PC-3 (cell line): ENCODE measurements at regions not wholly inside any gene's neighbourhood (a gene's known extent, or its start where the extent isn't known, plus 50 kb on each side); places are given as distances from the start of the nearest gene placed in this dataset.

Experiments used
- ATAC-seq: fragments of 200-7000 bp; cut with Tn5 transposase; 2 replicates; pipeline ENCODE4 v1.9.1; 2020; ENCODE audit warnings: mild to moderate bottlenecking, moderate library complexity
- BruUV-seq: library from RNA; stranded (reverse); fragments of 400-500 nt; replicated peaks from 2 replicates; lab custom pipeline; 2021; lab: Mats Ljungman, UMichigan
- CTCF ChIA-PET: fragments of 300-600 bp; sonication (Branson Sonifier 250); formaldehyde crosslinking; loops from one replicate; lab custom pipeline; 2022; ENCODE audit warnings: antibody characterized with exemption; lab: Charles Lee
- POLR2A ChIA-PET: fragments of 300-600 bp; sonication (Branson Sonifier 250); formaldehyde crosslinking; loops from one replicate; lab custom pipeline; 2022; ENCODE audit warnings: antibody characterized with exemption; ENCODE audit not compliant: unreplicated experiment; lab: Charles Lee
- DNase-seq: peaks from one replicate; pipeline ENCODE4 v3.0.0-alpha.2; 2015
- H2AFZ ChIP-seq: fragments of 300-600 bp; sonication (generic); 2 replicates; pipeline ENCODE4 v1.6.0; 2016; ENCODE audit warnings: antibody characterized with exemption, low read length
- H3F3A ChIP-seq: fragments of 300-600 bp; sonication (generic); one replicate; pipeline ENCODE4 v1.6.0; 2017; ENCODE audit warnings: antibody characterized with exemption, low read length, control low read depth, mild to moderate bottlenecking; ENCODE audit not compliant: unreplicated experiment
- H3K27ac ChIP-seq: fragments of 300-600 bp; sonication (generic); 2 replicates; pipeline ENCODE4 v1.5.1; 2016; ENCODE audit warnings: mild to moderate bottlenecking, low read length
- H3K27me3 ChIP-seq: fragments of 300-600 bp; sonication (generic); 2 replicates; pipeline ENCODE4 v1.6.1; 2016; ENCODE audit warnings: low read length, mixed read lengths
- H3K36me3 ChIP-seq: fragments of 300-600 bp; sonication (generic); 2 replicates; pipeline ENCODE4 v1.6.1; 2016; ENCODE audit warnings: low read depth, mixed run types, low read length, mixed read lengths
- H3K4me1 ChIP-seq: fragments of 300-600 bp; sonication (generic); 2 replicates; pipeline ENCODE4 v1.5.1; 2016; ENCODE audit warnings: low read length; ENCODE audit not compliant: insufficient read depth
- H3K4me2 ChIP-seq: fragments of 300-600 bp; sonication (generic); 2 replicates; pipeline ENCODE4 v1.6.0; 2016; ENCODE audit warnings: low read length
- H3K4me3 ChIP-seq: fragments of 300-600 bp; sonication (generic); 2 replicates; pipeline ENCODE4 v1.5.1; 2016; ENCODE audit warnings: mild to moderate bottlenecking, low read length, mixed read lengths
- H3K79me2 ChIP-seq: fragments of 300-600 bp; sonication (generic); 2 replicates; pipeline ENCODE4 v1.6.1; 2017; ENCODE audit warnings: low read length, mixed read lengths
- H3K9ac ChIP-seq: fragments of 300-600 bp; sonication (generic); 2 replicates; pipeline ENCODE4 v1.6.0; 2016; ENCODE audit warnings: mild to moderate bottlenecking, low read length
- H3K9me2 ChIP-seq: fragments of 300-600 bp; sonication (generic); replicated peaks from 2 replicates; pipeline ENCODE4 v1.6.1; 2016; ENCODE audit warnings: mixed run types, low read length, mixed read lengths
- H3K9me3 ChIP-seq: fragments of 300-600 bp; sonication (generic); 2 replicates; pipeline ENCODE4 v1.6.1; 2016; ENCODE audit warnings: low read length, mixed read lengths
- H4K20me1 ChIP-seq: fragments of 300-600 bp; sonication (generic); 2 replicates; pipeline ENCODE4 v1.6.1; 2016; ENCODE audit warnings: low read length, mixed read lengths
- CTCF ChIP-seq: fragments of 300-600 bp; sonication (generic); conservative IDR thresholded peaks from 2 replicates; pipeline ENCODE4 v1.5.1; 2017; ENCODE audit warnings: antibody characterized with exemption, low read depth, mild to moderate bottlenecking, low read length
- EZH2 ChIP-seq: fragments of 300-600 bp; sonication (generic); IDR thresholded peaks from one replicate; pipeline ENCODE4 v1.6.1; 2017; ENCODE audit warnings: antibody characterized with exemption, mild to moderate bottlenecking, low read length; ENCODE audit not compliant: unreplicated experiment
- EZH2phosphoT487 ChIP-seq: fragments of 300-600 bp; sonication (generic); IDR thresholded peaks from 2 replicates; pipeline ENCODE4 v1.6.1; 2018; ENCODE audit warnings: mild to moderate bottlenecking, antibody characterized with exemption, low read length, borderline replicate concordance
- intact Hi-C: fragments of 100-400 bp; cut with micrococcal nuclease; formaldehyde crosslinking; loops from 2 replicates; pipeline ENCODE4 v1.9.0; 2023

DNA sequence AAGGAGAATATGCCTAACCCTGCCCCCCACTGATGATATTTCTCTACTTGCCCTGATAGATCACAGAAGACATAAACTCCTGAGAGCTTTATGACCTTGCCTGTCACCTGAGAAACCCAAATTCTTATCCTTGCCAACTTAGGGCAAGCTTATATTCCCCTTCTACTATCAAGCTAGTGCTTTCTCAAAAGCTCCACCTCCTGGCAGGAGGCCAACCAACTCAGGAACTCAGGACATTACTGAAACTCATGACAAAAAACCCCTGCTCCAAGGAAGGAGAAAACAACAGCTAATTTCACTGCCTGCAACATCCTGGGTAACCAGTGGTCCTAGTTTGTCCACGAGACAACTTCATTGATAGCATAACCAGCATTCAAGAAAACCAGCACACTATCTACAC is 60.9 kb upstream of the FSCB start:
- no peaks in the 10 kb centered on the region for H3K79me2 ChIP-seq

DNA sequence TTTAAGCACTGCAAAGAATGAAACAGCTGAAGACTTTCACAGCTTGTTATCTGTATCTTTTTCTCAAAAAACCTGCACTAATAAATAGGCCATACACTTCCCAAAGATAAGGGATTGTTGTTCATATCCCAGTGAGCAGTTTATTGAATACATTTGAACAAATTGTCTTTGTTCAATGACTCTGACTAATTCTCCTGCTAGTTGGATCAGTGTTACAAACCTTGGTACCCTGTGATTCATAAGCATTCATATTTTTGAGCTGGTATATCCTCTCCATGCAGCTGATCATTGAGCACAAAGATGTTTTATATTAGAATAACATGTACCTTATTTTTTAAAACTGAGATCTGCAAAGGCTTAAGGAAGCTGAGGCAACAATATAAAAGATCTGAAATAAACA is 58.9 kb upstream of the FSCB start:
- H3K9me3 ChIP-seq: no peaks in the 10 kb centered on the region
- ATAC-seq (peak; percentile 56), DNase-seq (peak; percentile 46)
- BruUV-seq: no TSS peak
- no peaks in the 10 kb centered on the region for H3K36me3 ChIP-seq
- H3K4me1 ChIP-seq: peaks cover 27% of the 10 kb centered on the region
- TF ChIP-seq EZH2 (no peak), EZH2phosphoT487 (no peak), CTCF (no peak)
- intact Hi-C loops: loop anchor here (5.0 kb wide), 1 partner anchor 194 kb away; no protein-coding TSS in a partner anchor
- CTCF ChIA-PET: no interaction called here
- no peaks in the 10 kb centered on the region for H3K27me3 ChIP-seq
- POLR2A ChIA-PET: no interaction called here
- no peak overlapping the region for H2AFZ ChIP-seq
- H3K27ac ChIP-seq: no peak overlapping the region
- H3F3A ChIP-seq: no peaks in the 10 kb centered on the region
- 0 out of 2 replicates have a peak overlapping the region, but pooled peaks have one; percentile 16 for H3K4me2 ChIP-seq
- H3K9ac ChIP-seq: no peak overlapping the region
- H3K79me2 ChIP-seq: no peaks in the 10 kb centered on the region
- H3K4me3 ChIP-seq: no peak overlapping the region
- no peaks in the 10 kb centered on the region for H3K9me2 ChIP-seq
- H4K20me1 ChIP-seq: no peaks in the 10 kb centered on the region

More for the DNA sequence above, 60.9 kb upstream of the FSCB start:
- no peak for DNase-seq
- H3K4me1 ChIP-seq: peaks cover 20% of the 10 kb centered on the region
- H2AFZ ChIP-seq: no peak overlapping the region
- H3K9me2 ChIP-seq: no peaks in the 10 kb centered on the region
- no peaks in the 10 kb centered on the region for H3K9me3 ChIP-seq
- no peak overlapping the region for H3K9ac ChIP-seq
- ChIA-PET POLR2A (no interaction called here), CTCF (no interaction called here)
- intact Hi-C loops: loop anchor here (5.0 kb wide), 1 partner anchor 196 kb away; no protein-coding TSS in a partner anchor
- no peaks in the 10 kb centered on the region for H3K27me3 ChIP-seq
- no peak overlapping the region for H3K4me2 ChIP-seq
- no TSS peak for BruUV-seq
- H4K20me1 ChIP-seq: no peaks in the 10 kb centered on the region
- no peak for ATAC-seq
- H3K27ac ChIP-seq: no peak overlapping the region
- no peak overlapping the region for H3K4me3 ChIP-seq
- H3K36me3 ChIP-seq: no peaks in the 10 kb centered on the region
- TF ChIP-seq CTCF (no peak), EZH2phosphoT487 (no peak), EZH2 (no peak)
- no peaks in the 10 kb centered on the region for H3F3A ChIP-seq

DNA sequence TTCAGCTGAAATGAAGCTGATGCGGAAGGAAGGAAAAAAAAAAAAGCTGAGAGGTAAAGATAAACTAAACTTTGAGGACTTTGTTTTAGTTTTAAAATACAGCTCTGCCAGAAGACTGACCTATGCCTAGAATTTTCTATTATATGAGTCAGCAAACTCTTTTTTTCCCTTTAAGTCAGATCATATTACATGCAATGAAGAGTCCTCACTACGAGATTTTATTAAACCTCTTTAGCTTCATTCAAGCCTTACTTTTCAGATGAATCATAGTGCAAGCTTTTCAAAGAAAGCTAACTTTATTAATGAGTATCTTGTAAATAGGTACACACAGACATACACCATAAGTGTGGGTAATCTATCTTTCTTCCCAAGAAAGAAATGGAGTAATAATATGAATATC is 57.8 kb upstream of the FSCB start:
- Histone ChIP-seq H3K9me2 (no peaks in the 10 kb centered on the region), H3K79me2 (no peaks in the 10 kb centered on the region), H3K9ac (no peak overlapping the region), H3K36me3 (no peaks in the 10 kb centered on the region), H2AFZ (peak overlapping the region; percentile 57), H3K4me2 (peak overlapping the region; percentile 50), H3F3A (no peaks in the 10 kb centered on the region), H3K27me3 (no peaks in the 10 kb centered on the region), H3K4me1 (peaks cover 27% of the 10 kb centered on the region), H3K27ac (peak overlapping the region; percentile 48), H3K4me3 (0 out of 2 replicates have a peak overlapping the region, but pooled peaks have one; percentile 19), H4K20me1 (no peaks in the 10 kb centered on the region), H3K9me3 (no peaks in the 10 kb centered on the region)
- CTCF ChIA-PET: no interaction called here
- no peak for TF ChIP-seq EZH2phosphoT487
- no peak for TF ChIP-seq CTCF
- TF ChIP-seq EZH2: no peak
- peak; percentile 78 for DNase-seq
- peak; percentile 95 for ATAC-seq
- intact Hi-C loops: loop anchor here (5.0 kb wide), 2 partner anchors 193 to 383 kb away; no protein-coding TSS in a partner anchor
- BruUV-seq: no TSS peak
- POLR2A ChIA-PET: no interaction called here
